ENCODE measurements at regions not wholly inside any gene's neighbourhood (a gene's known extent, or its start where the extent isn't known, plus 50 kb on each side); places are given as distances from the start of the nearest gene placed in this dataset.

GRCh38 chr7:155992538-155992937 lies 180.3 kb upstream of the SHH start:
- DNase-seq (ENCODE audit: low spot score) (no peak), ATAC-seq (no peak)
- Mint-ChIP-seq H3K9me3 (peaks cover 17% of the 10 kb centered on the region), H3K27ac (no peak overlapping the region), H3K27me3 (ENCODE audit: insufficient read depth, low read depth, poor library complexity) (peaks cover 9% of the 10 kb centered on the region), H3K4me1 (no peaks in the 10 kb centered on the region; the same call in 2 of the 3 replicates), H3K4me3 (no peak overlapping the region), H3K36me3 (ENCODE audit: low read depth) (no peaks in the 10 kb centered on the region; the same call in 2 of the 3 replicates)
- Histone ChIP-seq H3K4me1 (ENCODE audit: insufficient read depth) (no peaks in the 10 kb centered on the region), H3K9me2 (ENCODE audit: insufficient read depth) (no peaks in the 10 kb centered on the region), H3K27me3 (ENCODE audit: insufficient read depth) (no peaks in the 10 kb centered on the region), H3K4me3 (no peak overlapping the region), H3F3A (replicated peaks; ENCODE audit: low read depth) (no peaks in the 10 kb centered on the region), H3K79me2 (replicated peaks; ENCODE audit: insufficient read depth) (no peaks in the 10 kb centered on the region), H4K20me1 (replicated peaks; ENCODE audit: insufficient read depth) (no peaks in the 10 kb centered on the region), H3K36me3 (ENCODE audit: insufficient read depth) (no peaks in the 10 kb centered on the region), H3K4me2 (no peak overlapping the region), H3K27ac (ENCODE audit: low read depth) (no peak overlapping the region), H2AFZ (no peak overlapping the region)
- TF ChIP-seq EZH2 (IDR thresholded peaks at IDR 0.05; ENCODE audit: low read depth, unreplicated experiment) (no peak), ZNF462 (CRISPR knock-in tag; IDR thresholded peaks at IDR 0.05) (no peak), POLR2AphosphoS5 (IDR thresholded peaks at IDR 0.05; ENCODE audit: low read depth) (no peak), EZH2phosphoT487 (IDR thresholded peaks at IDR 0.05; ENCODE audit: unreplicated experiment) (no peak), ZNF331 (CRISPR knock-in tag; IDR thresholded peaks at IDR 0.05; ENCODE audit: low read depth) (no peak), STAT1 (IDR thresholded peaks at IDR 0.05; ENCODE audit: unreplicated experiment) (no peak), CREB1 (CRISPR knock-in tag; IDR thresholded peaks at IDR 0.05; ENCODE audit: low read depth) (no peak), ETS1 (IDR thresholded peaks at IDR 0.05) (no peak)

All from GM23338 (cell line).